HG03159 (cell line): ENCODE measurements at regions not wholly inside any gene's neighbourhood (a gene's known extent, or its start where the extent isn't known, plus 50 kb on each side); places are given as distances from the start of the nearest gene placed in this dataset.
"Not testable (repeated sequence)": the region's sequence is repeated elsewhere in the genome, so short reads cannot be mapped to it uniquely, and the experiment has no call there.

ENCODE experiments used
- ATAC-seq: cut with Tn5 transposase; IDR thresholded peaks from one replicate; pipeline ENCODE4 v1.9.1; 2021; ENCODE audit warnings: mild to moderate bottlenecking, moderate library complexity; ENCODE audit not compliant: unreplicated experiment

DNA sequence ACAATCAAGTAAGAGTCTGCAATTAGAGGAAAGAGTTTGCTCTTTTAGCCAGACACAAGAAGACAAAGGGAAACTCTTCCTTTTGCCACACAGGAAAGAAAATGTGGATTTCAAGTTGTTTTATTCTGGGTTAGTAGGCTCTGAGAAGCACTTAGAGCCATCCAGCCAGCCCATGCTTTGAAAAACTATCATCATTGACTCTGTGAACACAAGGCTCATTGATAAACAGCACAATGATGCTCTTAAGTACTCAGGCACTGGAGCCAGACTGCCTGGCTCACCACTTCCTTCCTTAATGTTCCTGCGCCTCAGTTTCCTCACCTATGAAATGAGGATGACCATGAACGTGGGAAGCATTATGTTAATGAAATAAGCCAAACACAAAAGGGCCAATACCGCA lies 150.2 kb upstream of the EEA1 start:
- ATAC-seq = no peak

DNA sequence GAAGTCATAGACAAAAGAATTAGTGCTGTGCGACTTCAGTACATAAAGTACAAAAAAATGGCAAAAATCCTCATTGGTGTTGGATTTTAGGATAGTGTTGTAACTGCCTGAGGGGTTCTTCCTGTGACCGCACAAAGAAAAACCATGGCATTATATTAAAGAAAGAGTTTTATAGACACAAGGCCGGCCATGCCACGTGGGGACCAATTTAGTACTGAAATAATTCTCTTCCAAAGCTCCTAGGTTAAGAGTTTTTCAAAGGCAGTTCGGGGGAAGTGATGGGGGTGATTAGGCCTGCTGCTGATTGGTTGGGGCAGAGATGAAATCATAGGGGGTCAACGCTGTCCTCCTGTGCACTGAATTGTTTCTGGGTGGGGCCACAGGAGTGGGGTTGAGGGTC lies 150.9 kb upstream of the EEA1 start:
- no peak for ATAC-seq

GRCh38 chr12:93080452-93080851 lies 151.4 kb upstream of the EEA1 start:
- ATAC-seq = no peak

- ATAC-seq = no peak
Observed at GRCh38 chr12:93080994-93081809, 152.1 kb upstream of the EEA1 start.

- no peak for ATAC-seq
Observed at GRCh38 chr12:93081810-93082165, 152.7 kb upstream of the EEA1 start.

DNA sequence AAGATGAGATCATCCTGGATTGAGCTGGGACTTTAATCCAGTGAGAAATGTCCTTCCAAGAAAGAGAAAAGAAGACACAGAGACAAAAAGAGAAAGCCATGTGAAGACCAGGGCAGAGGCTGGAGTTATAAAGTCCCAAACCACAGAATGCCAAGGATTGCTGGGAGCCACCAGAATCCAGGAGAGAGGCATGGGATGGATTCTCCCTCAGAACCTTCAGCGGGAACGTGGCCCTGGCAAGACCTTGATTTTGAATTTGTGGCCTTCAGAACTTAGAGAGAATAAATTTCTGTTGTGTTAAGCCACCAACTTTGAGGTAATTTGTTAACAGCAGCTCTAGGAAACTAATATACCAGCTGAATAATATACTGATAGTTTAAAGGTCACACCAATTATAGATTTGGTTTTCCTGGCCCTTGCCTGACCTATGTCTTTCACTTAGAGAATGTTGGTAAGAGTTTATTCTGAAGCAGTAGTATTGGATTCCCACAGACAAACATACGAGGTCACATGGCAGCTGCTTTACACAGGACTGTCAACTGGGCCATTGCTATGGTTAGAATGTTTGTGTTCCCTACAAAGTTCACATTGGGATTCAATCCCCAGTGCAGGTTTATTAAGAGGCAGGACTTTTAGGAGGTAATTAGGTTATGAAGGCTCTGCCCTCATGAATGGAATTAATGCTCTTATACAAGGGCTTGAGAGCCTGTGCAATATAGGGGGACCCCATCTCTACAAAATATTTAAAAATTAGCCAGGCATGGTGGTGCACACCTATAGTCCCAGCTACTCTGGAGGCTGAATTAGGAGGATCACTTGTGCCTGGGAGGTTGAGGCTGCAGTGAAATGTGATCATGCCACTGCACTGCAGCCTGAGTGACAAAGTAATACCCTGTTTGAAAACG lies 156.5 kb upstream of the EEA1 start:
- no peak for ATAC-seq

- no peak for ATAC-seq
Observed at GRCh38 chr12:93086288-93086727, 157.2 kb upstream of the EEA1 start.

- no peak for ATAC-seq
Observed at GRCh38 chr12:93087840-93088610, 158.9 kb upstream of the EEA1 start.

- ATAC-seq = no peak
Observed at GRCh38 chr12:93089805-93090569, 160.9 kb upstream of the EEA1 start.

DNA sequence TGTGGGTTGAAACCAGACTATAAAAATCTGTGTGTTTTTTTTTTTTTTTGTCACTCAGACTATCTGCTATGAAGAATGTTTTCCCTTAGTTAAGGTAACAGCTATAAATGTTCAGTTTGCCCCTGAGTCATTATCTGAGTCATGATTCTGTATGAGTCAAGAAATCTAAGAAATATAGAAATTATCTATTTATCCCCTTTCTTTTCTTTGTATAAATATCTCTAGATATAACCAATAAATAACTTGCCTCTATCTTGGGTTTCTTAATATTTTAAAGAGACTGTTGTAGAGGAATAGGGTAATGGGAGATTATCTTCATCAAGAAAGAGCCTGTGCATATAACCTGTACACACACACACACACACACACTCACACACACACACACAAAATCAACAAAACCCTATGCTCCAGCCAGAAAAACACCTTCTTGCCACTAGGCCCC lies 161.7 kb upstream of the EEA1 start:
- no peak for ATAC-seq

- ATAC-seq = no peak
Observed at GRCh38 chr12:93091886-93092648, 163.0 kb upstream of the EEA1 start.

DNA sequence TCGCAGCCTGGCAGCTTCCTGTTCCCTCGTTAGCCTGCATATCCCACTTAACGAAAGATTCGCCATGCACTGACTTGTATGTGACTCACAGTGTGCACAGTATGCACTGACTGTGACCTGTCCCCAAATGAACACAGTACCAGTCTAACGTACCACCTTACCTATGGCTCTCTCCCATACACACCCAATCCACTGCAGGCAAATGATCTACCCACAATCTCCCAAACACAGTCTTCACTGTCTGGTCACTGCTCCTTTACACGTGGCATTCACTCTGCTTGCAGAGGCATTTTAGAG lies 163.5 kb upstream of the EEA1 start:
- ATAC-seq = no peak

- ATAC-seq = no peak
Observed at GRCh38 chr12:93093243-93093642, 164.1 kb upstream of the EEA1 start.

- not testable (repeated sequence) for ATAC-seq
Observed at GRCh38 chr12:93094222-93094621, 165.1 kb upstream of the EEA1 start.

DNA sequence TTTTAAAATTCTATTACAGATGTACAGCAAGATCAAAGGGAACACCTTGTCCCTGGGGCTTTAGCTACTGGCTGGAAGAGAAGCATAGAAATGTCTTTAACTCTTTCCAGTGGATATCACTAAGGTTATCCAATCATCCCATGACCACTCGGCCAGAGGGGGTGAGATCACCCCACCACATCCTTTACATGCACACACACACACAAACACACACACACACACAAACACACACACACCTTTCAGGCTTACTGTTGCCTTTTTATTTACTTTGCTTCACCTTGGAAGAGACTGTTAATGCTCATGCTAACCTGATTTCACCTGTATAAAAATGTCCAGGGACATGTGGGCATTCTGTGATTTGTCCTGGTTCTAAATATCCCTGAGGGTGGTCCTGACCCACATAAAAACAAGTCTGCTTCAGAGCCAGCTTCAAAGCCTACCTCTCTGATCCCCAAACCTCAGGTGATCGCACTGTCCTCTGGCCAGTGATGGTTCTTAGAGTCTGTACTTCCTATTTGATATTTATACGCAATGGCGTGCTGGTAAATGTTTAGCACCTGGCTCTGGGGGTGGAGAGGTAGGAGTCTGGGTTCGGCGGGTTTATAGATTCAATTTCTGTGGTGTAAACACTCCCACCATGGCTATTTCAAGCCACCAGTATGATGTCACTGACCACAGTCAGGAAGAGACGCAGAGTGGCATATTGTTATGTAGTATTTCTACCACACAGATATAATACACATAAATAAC lies 166.1 kb upstream of the EEA1 start:
- ATAC-seq = peak; percentile 92

DNA sequence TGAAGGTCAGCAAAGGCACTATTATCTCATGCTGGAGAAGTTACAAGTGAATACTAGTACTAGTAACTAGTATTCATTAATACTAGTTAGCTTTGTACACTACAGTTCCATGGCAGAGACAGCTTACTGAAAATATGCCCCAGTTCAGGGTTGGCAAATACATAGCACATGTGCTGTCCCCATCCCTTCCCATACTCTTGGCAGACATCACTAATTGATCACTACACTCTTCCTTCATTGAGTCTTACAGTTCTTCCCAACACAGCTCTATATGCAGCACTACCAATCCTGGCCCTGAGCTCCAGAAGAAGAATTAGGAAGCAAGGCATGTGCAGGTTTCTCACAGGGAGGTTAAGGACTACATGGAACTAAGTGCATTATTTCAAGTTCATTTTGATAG lies 168.3 kb upstream of the EEA1 start:
- no peak for ATAC-seq

GRCh38 chr12:93098077-93098476 lies 169.0 kb upstream of the EEA1 start:
- ATAC-seq = peak; percentile 56

GRCh38 chr12:93099792-93100191 lies 170.7 kb upstream of the EEA1 start:
- ATAC-seq = no peak

DNA sequence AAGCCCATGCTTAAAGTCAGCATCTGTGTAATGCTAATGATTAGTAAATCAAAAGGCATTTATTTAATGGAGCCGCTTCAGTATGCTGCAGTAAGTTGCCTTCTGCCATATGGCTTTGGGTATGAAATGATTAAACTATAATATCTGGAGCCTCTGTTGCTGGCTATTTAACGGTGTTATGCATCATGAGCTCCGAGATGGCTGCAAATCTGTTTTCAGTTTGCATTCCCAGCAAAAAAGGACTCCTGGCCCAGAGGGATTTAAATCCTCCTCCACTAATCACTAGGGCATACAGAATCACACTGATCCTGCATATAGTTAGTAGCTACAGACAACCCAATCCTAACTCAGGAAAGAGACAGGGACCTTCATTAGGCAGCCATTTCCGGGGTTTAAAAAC lies 171.5 kb upstream of the EEA1 start:
- ATAC-seq = no peak
